Middle frontal gyrus (tissue), 1 donor: ENCODE measurements at regions not wholly inside any gene's neighbourhood (a gene's known extent, or its start where the extent isn't known, plus 50 kb on each side); places are given as distances from the start of the nearest gene placed in this dataset.

Source experiments
- DNase-seq: peaks from one replicate; pipeline ENCODE4 v3.0.0-alpha.2; 2015; ENCODE audit warnings: low spot score; ENCODE audit errors: extremely low spot score

- DNase-seq: no peak
Measured at GRCh38 chr10:78890506-78890905, 178.3 kb upstream of the ZMIZ1 start.

GRCh38 chr10:78891741-78892140 lies 177.0 kb upstream of the ZMIZ1 start:
- DNase-seq: no peak

- no peak for DNase-seq
Measured at GRCh38 chr10:78892338-78893176, 176.2 kb upstream of the ZMIZ1 start.

- DNase-seq: no peak
Measured at GRCh38 chr10:78893217-78893616, 175.5 kb upstream of the ZMIZ1 start.

- DNase-seq: no peak
Measured at GRCh38 chr10:78894089-78894840, 174.5 kb upstream of the ZMIZ1 start.

- no peak for DNase-seq
Measured at GRCh38 chr10:78894841-78895195, 173.9 kb upstream of the ZMIZ1 start.

GRCh38 chr10:78895469-78895868 lies 173.3 kb upstream of the ZMIZ1 start:
- DNase-seq: no peak

- DNase-seq: no peak
Measured at GRCh38 chr10:78896159-78896928, 172.4 kb upstream of the ZMIZ1 start.

- DNase-seq: no peak
Measured at GRCh38 chr10:78898341-78899097, 170.2 kb upstream of the ZMIZ1 start.

- no peak for DNase-seq
Measured at GRCh38 chr10:78899098-78899754, 169.5 kb upstream of the ZMIZ1 start.

- no peak for DNase-seq
Measured at GRCh38 chr10:78899996-78900714, 168.6 kb upstream of the ZMIZ1 start.

- DNase-seq: no peak
Measured at GRCh38 chr10:78900715-78901430, 167.9 kb upstream of the ZMIZ1 start.

GRCh38 chr10:78901694-78902093 lies 167.1 kb upstream of the ZMIZ1 start:
- no peak for DNase-seq

- DNase-seq: no peak
Measured at GRCh38 chr10:78902815-78903214, 166.0 kb upstream of the ZMIZ1 start.

GRCh38 chr10:78903341-78903940 lies 165.3 kb upstream of the ZMIZ1 start:
- no peak for DNase-seq

GRCh38 chr10:78904196-78904595 lies 164.6 kb upstream of the ZMIZ1 start:
- no peak for DNase-seq

GRCh38 chr10:78905015-78905956 lies 163.5 kb upstream of the ZMIZ1 start:
- no peak for DNase-seq

- no peak for DNase-seq
Measured at GRCh38 chr10:78905957-78906308, 162.8 kb upstream of the ZMIZ1 start.
